K562 (cell line): ENCODE measurements at regions not wholly inside any gene's neighbourhood (a gene's known extent, or its start where the extent isn't known, plus 50 kb on each side); places are given as distances from the start of the nearest gene placed in this dataset.

Source experiments
- POLR2A ChIP-seq: fragments of 450-650 bp; conservative IDR thresholded peaks from 2 replicates; pipeline ENCODE4 v1.6.1; 2016
- SRSF3 ChIP-seq: fragments of 200-400 bp; formaldehyde crosslinking; IDR thresholded peaks from 2 replicates; pipeline ENCODE4 v1.6.1; 2016; ENCODE audit warnings: mild to moderate bottlenecking, low read length, moderate library complexity; ENCODE audit not compliant: insufficient read depth
- TF ChIP-seq, protein P1 (sequence below): fragments of 150-350 bp; IDR thresholded peaks from 2 replicates; pipeline ENCODE4 v1.6.1; 2014; ENCODE audit warnings: low read depth, mild to moderate bottlenecking, low read length, borderline replicate concordance
- TF ChIP-seq, protein P2 (sequence below): fragments of 450-650 bp; IDR thresholded peaks from 2 replicates; pipeline ENCODE4 v1.6.1; 2018; ENCODE audit not compliant: partially characterized antibody

DNA sequence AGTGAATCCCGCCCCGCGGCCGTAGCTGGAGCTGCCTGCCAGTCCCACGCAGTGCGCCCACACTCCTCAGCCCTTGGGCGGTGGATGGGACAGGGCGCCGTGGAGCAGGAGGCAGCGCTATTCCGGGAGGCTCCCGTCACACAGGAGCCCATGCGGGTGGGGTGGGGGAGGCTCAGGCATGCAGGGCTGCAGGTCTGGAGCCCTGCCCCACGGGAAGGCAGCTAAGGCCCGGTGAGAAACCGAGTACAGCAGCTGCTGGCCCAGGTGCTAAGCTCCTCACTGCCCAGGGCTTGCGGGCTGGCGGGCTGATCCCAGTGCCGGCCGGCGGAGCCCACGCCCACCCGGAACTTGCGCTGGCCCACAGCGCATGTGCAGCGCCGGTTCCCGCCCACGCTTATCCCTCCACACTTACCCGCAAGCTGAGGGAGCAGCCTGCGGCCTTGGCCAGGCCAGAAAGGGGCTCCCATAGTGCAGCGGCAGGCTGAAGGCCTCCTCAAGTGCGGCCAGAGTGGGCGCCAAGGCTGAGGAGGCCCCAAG lies 1152.8 kb upstream of the CELF4 start:
- TF ChIP-seq, protein P1, sequence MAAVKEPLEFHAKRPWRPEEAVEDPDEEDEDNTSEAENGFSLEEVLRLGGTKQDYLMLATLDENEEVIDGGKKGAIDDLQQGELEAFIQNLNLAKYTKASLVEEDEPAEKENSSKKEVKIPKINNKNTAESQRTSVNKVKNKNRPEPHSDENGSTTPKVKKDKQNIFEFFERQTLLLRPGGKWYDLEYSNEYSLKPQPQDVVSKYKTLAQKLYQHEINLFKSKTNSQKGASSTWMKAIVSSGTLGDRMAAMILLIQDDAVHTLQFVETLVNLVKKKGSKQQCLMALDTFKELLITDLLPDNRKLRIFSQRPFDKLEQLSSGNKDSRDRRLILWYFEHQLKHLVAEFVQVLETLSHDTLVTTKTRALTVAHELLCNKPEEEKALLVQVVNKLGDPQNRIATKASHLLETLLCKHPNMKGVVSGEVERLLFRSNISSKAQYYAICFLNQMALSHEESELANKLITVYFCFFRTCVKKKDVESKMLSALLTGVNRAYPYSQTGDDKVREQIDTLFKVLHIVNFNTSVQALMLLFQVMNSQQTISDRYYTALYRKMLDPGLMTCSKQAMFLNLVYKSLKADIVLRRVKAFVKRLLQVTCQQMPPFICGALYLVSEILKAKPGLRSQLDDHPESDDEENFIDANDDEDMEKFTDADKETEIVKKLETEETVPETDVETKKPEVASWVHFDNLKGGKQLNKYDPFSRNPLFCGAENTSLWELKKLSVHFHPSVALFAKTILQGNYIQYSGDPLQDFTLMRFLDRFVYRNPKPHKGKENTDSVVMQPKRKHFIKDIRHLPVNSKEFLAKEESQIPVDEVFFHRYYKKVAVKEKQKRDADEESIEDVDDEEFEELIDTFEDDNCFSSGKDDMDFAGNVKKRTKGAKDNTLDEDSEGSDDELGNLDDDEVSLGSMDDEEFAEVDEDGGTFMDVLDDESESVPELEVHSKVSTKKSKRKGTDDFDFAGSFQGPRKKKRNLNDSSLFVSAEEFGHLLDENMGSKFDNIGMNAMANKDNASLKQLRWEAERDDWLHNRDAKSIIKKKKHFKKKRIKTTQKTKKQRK: no peak
- TF ChIP-seq, protein P2, sequence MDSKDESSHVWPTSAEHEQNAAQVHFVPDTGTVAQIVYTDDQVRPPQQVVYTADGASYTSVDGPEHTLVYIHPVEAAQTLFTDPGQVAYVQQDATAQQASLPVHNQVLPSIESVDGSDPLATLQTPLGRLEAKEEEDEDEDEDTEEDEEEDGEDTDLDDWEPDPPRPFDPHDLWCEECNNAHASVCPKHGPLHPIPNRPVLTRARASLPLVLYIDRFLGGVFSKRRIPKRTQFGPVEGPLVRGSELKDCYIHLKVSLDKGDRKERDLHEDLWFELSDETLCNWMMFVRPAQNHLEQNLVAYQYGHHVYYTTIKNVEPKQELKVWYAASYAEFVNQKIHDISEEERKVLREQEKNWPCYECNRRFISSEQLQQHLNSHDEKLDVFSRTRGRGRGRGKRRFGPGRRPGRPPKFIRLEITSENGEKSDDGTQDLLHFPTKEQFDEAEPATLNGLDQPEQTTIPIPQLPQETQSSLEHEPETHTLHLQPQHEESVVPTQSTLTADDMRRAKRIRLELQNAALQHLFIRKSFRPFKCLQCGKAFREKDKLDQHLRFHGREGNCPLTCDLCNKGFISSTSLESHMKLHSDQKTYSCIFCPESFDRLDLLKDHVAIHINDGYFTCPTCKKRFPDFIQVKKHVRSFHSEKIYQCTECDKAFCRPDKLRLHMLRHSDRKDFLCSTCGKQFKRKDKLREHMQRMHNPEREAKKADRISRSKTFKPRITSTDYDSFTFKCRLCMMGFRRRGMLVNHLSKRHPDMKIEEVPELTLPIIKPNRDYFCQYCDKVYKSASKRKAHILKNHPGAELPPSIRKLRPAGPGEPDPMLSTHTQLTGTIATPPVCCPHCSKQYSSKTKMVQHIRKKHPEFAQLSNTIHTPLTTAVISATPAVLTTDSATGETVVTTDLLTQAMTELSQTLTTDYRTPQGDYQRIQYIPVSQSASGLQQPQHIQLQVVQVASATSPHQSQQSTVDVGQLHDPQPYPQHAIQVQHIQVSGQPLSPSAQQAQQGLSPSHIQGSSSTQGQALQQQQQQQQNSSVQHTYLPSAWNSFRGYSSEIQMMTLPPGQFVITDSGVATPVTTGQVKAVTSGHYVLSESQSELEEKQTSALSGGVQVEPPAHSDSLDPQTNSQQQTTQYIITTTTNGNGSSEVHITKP: no peak
- TF ChIP-seq POLR2A: no peak
- no peak for TF ChIP-seq SRSF3
